Spleen (tissue), 11 donors: ENCODE measurements at regions not wholly inside any gene's neighbourhood (a gene's known extent, or its start where the extent isn't known, plus 50 kb on each side); places are given as distances from the start of the nearest gene placed in this dataset.

Experiments used
- DNase-seq: peaks from one replicate; pipeline ENCODE4 v3.0.0-alpha.2; 2020
- H3K27ac ChIP-seq, 8 donors: fragments of 200-600 bp; sonication (generic) in 7 of 8; 1 replicate in 4 of 8; 2 replicates in 4 of 8; pipeline versions ENCODE4 v1.5.0 to v1.8.0; 2016 to 2021; ENCODE audit warnings: inconsistent platforms in 4 of 8, mild to moderate bottlenecking in 4 of 8, moderate library complexity in 1 of 8
- H3K27me3 ChIP-seq, 7 donors: fragments of 200-600 bp; sonication (generic) in 6 of 7; replicated peaks in 1 of 7; 1 replicate in 4 of 7; 2 replicates in 3 of 7; pipeline versions ENCODE4 v1.5.0 to v1.8.0; 2016 to 2021; ENCODE audit warnings: inconsistent platforms in 3 of 7, mild to moderate bottlenecking in 1 of 7
- H3K36me3 ChIP-seq, 6 donors: fragments of 200-600 bp; sonication (generic) in 5 of 6; 1 replicate in 4 of 6; 2 replicates in 2 of 6; pipeline versions ENCODE4 v1.5.0 to v1.8.0; 2016 to 2021; ENCODE audit warnings: inconsistent platforms in 2 of 6
- H3K4me1 ChIP-seq, 6 donors: fragments of 200-600 bp; sonication (generic) in 5 of 6; 1 replicate in 3 of 6; 2 replicates in 3 of 6; pipeline versions ENCODE4 v1.5.0 to v1.8.0; 2016 to 2021; ENCODE audit warnings: inconsistent platforms in 3 of 6
- H3K4me3 ChIP-seq, 8 donors: fragments of 200-600 bp; sonication (generic) in 7 of 8; 1 replicate in 4 of 8; 2 replicates in 4 of 8; pipeline versions ENCODE4 v1.5.0 to v1.8.0; 2016 to 2021; ENCODE audit warnings: inconsistent platforms in 4 of 8, mild to moderate bottlenecking in 4 of 8, moderate library complexity in 2 of 8
- H3K9me3 ChIP-seq, 8 donors: fragments of 200-600 bp; sonication (generic) in 7 of 8; 1 replicate in 4 of 8; 2 replicates in 4 of 8; pipeline versions ENCODE4 v1.5.0 to v1.8.0; 2016 to 2021; ENCODE audit warnings: inconsistent platforms in 4 of 8
- POLR2A ChIP-seq, 3 donors: fragments of 450-650 bp; IDR thresholded peaks; one replicate each; pipeline ENCODE4 v1.5.1; 2017; ENCODE audit warnings: antibody characterized with exemption in 3 of 3, mild to moderate bottlenecking in 1 of 3
- POLR2AphosphoS5 ChIP-seq, 3 donors: sonication (generic); formaldehyde crosslinking; IDR thresholded peaks; one replicate each; pipeline ENCODE4 v1.5.1; 2017; ENCODE audit warnings: antibody characterized with exemption in 3 of 3
- WGBS, 5 donors: extraction: QIAGEN DNeasy Blood & Tissue Kit in 3 of 5; methylation state at CpG; one replicate each; pipeline versions ENCODE4 v1.1.5 to v1.1.7; 2013 to 2018; 5-methylcytosine and 5-hydroxymethylcytosine counted together
- intact Hi-C: fragments of 100-400 bp; cut with DNase I; formaldehyde crosslinking; loops from one replicate; pipeline ENCODE4 v1.15.0; 2023; ENCODE audit warnings: low total_unique reads
- TF ChIP-seq, protein P1 (sequence below), 11 experiments: fragments of 200-600 bp in 7 of 11; fragments of 450-650 bp in 4 of 11; sonication (generic) in 4 of 11; IDR thresholded peaks in 8 of 11; conservative IDR thresholded peaks in 3 of 11; 1 replicate in 7 of 11; 2 replicates in 4 of 11; pipeline versions ENCODE4 v1.4.0 to v1.8.0; 2016 to 2021; ENCODE audit warnings: antibody characterized with exemption in 11 of 11, inconsistent platforms in 4 of 11, mild to moderate bottlenecking in 1 of 11
- donor health status: healthy with polysubstance abuse.
- donor health status: DM: no; HTN: no; CAD: no; lungs with moderate emphysema.
- donor health status: DM: no; HTN: no; CAD: no.
- donor health status: Bipolar disorder and iron deficiency.
- donor health status: healthy.
- donor health status: DM: no; HTN: no; CAD: no.
- donor health status: DM: yes; HTN: yes; CAD: no.

DNA sequence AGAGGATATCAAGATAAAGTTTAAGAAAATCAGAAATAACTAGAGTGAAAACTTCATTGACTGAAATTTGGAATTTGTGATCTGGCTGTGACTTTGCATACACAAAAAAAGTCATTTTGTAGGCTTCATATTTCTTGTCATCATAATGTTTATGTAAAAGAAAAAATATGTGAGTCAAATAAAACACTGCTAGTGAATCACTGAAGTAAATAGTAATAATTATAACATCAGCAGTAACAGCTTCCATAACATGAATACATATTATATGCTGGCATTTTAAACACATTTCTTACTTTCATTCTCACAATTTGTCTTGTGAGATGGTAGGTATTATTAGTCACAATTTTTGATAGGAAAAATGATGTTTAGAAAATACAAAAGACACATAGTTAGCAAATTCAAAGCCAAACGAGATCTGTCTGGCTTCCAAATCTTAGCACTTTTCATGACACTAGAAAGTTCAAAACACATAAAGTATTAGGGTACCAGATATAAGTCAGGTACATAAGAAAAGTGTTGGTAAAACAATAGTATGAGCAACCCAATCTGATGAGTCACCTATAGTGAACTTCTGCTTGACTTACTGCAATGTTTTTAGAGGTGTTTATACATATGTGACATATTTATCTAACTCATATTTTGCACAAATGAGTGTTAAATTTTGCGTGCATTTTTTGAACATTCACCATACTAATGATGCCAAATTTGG, 241.0 kb upstream of the SNX7 start:
- DNase-seq: no peak
- intact Hi-C loops: no loop called here
- H3K9me3 ChIP-seq: no peaks in the 10 kb centered on the region
- no peak overlapping the region for H3K27ac ChIP-seq
- H3K36me3 ChIP-seq: no peaks in the 10 kb centered on the region
- TF ChIP-seq POLR2AphosphoS5 (IDR thresholded peaks at IDR 0.05): no peak
- TF ChIP-seq, protein P1, sequence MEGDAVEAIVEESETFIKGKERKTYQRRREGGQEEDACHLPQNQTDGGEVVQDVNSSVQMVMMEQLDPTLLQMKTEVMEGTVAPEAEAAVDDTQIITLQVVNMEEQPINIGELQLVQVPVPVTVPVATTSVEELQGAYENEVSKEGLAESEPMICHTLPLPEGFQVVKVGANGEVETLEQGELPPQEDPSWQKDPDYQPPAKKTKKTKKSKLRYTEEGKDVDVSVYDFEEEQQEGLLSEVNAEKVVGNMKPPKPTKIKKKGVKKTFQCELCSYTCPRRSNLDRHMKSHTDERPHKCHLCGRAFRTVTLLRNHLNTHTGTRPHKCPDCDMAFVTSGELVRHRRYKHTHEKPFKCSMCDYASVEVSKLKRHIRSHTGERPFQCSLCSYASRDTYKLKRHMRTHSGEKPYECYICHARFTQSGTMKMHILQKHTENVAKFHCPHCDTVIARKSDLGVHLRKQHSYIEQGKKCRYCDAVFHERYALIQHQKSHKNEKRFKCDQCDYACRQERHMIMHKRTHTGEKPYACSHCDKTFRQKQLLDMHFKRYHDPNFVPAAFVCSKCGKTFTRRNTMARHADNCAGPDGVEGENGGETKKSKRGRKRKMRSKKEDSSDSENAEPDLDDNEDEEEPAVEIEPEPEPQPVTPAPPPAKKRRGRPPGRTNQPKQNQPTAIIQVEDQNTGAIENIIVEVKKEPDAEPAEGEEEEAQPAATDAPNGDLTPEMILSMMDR (IDR thresholded peaks at IDR 0.05 in 8 of 11, conservative IDR thresholded peaks at IDR 0.05 in 3 of 11): no peak
- TF ChIP-seq POLR2A (IDR thresholded peaks at IDR 0.05): no peak
- no peaks in the 10 kb centered on the region for H3K27me3 ChIP-seq
- no peak overlapping the region for H3K4me3 ChIP-seq
- 26 to 46% (median 33%) methylated on average over 2 of the region's 2 CpGs for WGBS, 5 donors
- no peaks in the 10 kb centered on the region for H3K4me1 ChIP-seq

DNA sequence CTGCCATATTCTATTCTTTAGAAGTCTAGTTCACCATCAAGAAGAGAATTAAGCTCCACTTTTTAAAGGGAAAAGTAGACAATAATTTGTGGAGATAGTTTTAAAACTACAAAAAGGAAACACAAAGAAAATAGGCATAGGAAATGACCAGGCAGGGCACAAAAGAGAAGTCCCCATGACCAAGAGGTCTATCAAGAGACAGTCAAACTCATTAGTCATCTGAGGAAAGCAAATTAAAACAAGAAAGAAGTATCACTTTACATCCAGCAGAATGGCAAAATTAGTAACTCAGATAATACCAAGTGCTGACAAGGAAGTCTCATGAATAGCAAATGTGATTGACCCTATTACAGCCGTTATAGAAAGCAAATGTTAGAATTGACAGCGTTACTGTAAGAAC, 243.7 kb upstream of the SNX7 start:
- no peak overlapping the region for H3K27ac ChIP-seq
- H3K27me3 ChIP-seq: no peaks in the 10 kb centered on the region
- no peak overlapping the region for H3K4me3 ChIP-seq
- WGBS, 5 donors: 86 to 92% (median 91%) methylated on average over 2 of the region's 2 CpGs
- intact Hi-C loops: no loop called here
- H3K4me1 ChIP-seq: no peaks in the 10 kb centered on the region
- H3K36me3 ChIP-seq: no peaks in the 10 kb centered on the region
- no peak for DNase-seq
- no peaks in the 10 kb centered on the region for H3K9me3 ChIP-seq
- TF ChIP-seq, protein P1 (IDR thresholded peaks at IDR 0.05 in 8 of 11, conservative IDR thresholded peaks at IDR 0.05 in 3 of 11): no peak
- TF ChIP-seq POLR2A (IDR thresholded peaks at IDR 0.05): no peak
- TF ChIP-seq POLR2AphosphoS5 (IDR thresholded peaks at IDR 0.05): no peak

DNA sequence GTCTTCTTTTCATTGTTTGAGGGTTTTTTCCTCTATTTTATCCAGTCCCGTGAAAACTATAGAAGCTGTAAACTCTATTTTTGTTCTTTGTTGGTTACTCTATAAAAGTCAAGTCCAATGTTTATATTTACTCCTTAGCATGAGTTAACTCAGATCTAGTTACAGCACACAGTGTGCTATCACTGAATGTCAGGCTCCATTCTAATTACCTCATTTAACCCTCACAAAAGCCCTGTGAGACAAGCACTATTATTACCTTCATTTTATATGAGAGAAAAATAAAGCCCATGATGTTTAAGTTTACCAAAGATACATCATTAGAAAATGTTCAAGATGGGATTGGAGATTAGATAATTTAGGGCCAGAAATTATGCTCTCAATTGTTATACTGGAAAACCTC, 251.4 kb upstream of the SNX7 start:
- no peaks in the 10 kb centered on the region for H3K9me3 ChIP-seq
- H3K27me3 ChIP-seq: no peaks in the 10 kb centered on the region
- no peaks in the 10 kb centered on the region for H3K36me3 ChIP-seq
- DNase-seq: no peak
- no peak overlapping the region for H3K4me3 ChIP-seq
- peaks cover 0 to 8% (median 0%) of the 10 kb centered on the region in 6 donors for H3K4me1 ChIP-seq
- no peak overlapping the region for H3K27ac ChIP-seq
- TF ChIP-seq POLR2A (IDR thresholded peaks at IDR 0.05): no peak
- TF ChIP-seq, protein P1 (IDR thresholded peaks at IDR 0.05 in 8 of 11, conservative IDR thresholded peaks at IDR 0.05 in 3 of 11): no peak
- no peak for TF ChIP-seq POLR2AphosphoS5 (IDR thresholded peaks at IDR 0.05)
- 89 to 95% (median 94%) methylated on average over 1 of the region's 1 CpG for WGBS, 5 donors
- intact Hi-C loops: no loop called here

DNA sequence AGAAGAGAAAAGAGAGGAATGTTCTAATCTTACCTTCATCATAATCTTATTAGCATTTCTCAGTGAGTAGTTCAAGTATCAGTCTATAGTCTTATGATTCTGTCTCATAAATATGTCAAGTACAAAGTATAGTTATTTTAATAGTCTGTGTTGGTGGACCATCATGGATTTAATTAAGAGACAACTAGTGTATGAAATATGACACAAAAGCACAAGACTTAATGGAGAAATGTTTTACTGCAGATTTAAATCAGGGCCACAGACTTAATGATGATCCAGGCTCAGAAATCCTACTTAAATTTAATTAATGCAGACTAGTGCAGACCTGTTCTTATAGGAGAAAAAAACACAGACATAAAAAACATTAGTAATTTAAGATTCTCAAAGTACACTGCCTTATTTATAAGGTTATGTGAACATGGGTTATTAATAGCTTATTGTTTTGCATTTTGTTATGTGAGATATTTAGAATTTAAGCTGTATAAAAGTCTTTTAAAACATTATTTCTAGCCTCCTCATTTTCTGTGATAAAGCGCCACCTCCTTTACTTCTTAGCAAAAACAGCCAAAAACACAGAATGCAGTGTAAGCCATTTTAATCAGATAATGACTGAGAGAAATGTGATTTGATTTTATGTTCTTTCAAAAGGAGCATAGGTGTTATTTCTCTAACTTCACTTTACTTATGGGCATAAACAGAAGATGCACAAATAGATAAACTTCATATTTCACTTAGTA, 255.0 kb upstream of the SNX7 start:
- Histone ChIP-seq H3K4me3 (no peak overlapping the region), H3K36me3 (no peaks in the 10 kb centered on the region), H3K4me1 (peaks cover 0 to 8% (median 0%) of the 10 kb centered on the region in 6 donors), H3K27ac (no peak overlapping the region), H3K9me3 (no peaks in the 10 kb centered on the region), H3K27me3 (no peaks in the 10 kb centered on the region)
- intact Hi-C loops: no loop called here
- TF ChIP-seq POLR2AphosphoS5 (IDR thresholded peaks at IDR 0.05): no peak
- TF ChIP-seq POLR2A (IDR thresholded peaks at IDR 0.05): no peak
- TF ChIP-seq, protein P1 (IDR thresholded peaks at IDR 0.05 in 8 of 11, conservative IDR thresholded peaks at IDR 0.05 in 3 of 11): no peak
- 86 to 99% (median 97%) methylated on average over 1 of the region's 1 CpG for whole genome bisulfite sequencing, 5 donors
- no peak for DNase-seq
